ENCODE measurements at regions not wholly inside any gene's neighbourhood (a gene's known extent, or its start where the extent isn't known, plus 50 kb on each side); places are given as distances from the start of the nearest gene placed in this dataset.

DNA sequence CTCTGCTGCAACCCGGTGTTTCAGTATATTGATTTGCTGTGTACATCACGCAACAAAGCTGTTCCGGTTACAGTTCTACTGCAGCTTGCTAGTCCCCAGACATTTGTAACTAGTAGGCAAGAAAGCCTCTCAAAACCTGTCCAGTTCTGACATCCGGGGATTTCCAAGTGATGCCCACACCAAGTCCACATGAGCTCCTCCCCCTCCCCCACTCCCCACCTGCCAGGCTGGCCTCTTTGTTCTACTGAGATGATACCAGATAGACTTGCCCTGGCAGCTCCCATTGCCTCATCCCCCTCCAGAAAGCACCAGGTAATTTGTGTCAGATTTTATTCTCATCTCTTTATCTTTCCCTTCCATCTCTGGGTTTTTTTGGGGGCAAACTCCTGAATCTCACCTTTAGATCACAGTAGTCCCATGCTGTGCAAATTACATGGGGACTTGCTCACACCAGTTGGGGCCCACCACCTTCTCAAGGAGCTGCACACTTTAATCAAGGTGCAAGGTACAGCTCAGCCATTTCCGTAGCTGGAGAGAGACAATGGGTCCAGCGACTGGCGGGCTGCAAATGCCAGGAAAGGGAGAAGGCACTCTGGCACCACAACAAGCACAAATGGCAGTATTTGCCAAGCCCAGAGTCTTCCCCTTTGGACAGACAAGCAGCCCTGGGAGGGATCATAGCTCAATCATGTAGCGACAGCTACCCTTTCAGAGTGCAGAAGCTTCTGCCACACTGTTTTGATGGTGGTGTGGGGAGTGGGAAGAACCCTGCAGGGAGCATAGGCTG, 183.1 kb downstream of the CYLD start:
- POLR2A ChIA-PET: interaction anchor here (0.7 kb wide), 1 partner anchor 145 kb away, joined by 3 read pairs; no protein-coding TSS in a partner anchor
- no peak for TF ChIP-seq EZH2phosphoT487 (IDR thresholded peaks at IDR 0.05; ENCODE audit: borderline replicate concordance, low read depth, low read length)
- TF ChIP-seq, protein P1, sequence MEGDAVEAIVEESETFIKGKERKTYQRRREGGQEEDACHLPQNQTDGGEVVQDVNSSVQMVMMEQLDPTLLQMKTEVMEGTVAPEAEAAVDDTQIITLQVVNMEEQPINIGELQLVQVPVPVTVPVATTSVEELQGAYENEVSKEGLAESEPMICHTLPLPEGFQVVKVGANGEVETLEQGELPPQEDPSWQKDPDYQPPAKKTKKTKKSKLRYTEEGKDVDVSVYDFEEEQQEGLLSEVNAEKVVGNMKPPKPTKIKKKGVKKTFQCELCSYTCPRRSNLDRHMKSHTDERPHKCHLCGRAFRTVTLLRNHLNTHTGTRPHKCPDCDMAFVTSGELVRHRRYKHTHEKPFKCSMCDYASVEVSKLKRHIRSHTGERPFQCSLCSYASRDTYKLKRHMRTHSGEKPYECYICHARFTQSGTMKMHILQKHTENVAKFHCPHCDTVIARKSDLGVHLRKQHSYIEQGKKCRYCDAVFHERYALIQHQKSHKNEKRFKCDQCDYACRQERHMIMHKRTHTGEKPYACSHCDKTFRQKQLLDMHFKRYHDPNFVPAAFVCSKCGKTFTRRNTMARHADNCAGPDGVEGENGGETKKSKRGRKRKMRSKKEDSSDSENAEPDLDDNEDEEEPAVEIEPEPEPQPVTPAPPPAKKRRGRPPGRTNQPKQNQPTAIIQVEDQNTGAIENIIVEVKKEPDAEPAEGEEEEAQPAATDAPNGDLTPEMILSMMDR (conservative IDR thresholded peaks at IDR 0.05; ENCODE audit: low read length): no peak
- no peak overlapping the region for H3K27ac ChIP-seq (ENCODE audit: low read depth, low read length, poor library complexity, severe bottlenecking)
- H2AFZ ChIP-seq (ENCODE audit: low read length): no peak overlapping the region
- no peaks in the 10 kb centered on the region for H3K9me2 ChIP-seq (ENCODE audit: insufficient read depth, low read length)
- no peak overlapping the region for H3K4me2 ChIP-seq (ENCODE audit: low read length)
- intact Hi-C loops (cut with micrococcal nuclease; ENCODE audit: unreplicated experiment): no loop called here
- no peaks in the 10 kb centered on the region for H3K36me3 ChIP-seq (ENCODE audit: insufficient read depth, low read length)
- no peaks in the 10 kb centered on the region for H3K9me3 ChIP-seq (ENCODE audit: low read length)
- no peaks in the 10 kb centered on the region for H3K4me1 ChIP-seq (ENCODE audit: insufficient read depth, low read length, poor library complexity, severe bottlenecking)
- DNase-seq (ENCODE audit: low spot score): no peak
- no peaks in the 10 kb centered on the region for H4K20me1 ChIP-seq (ENCODE audit: insufficient read depth, low read length)
- H3K4me3 ChIP-seq (ENCODE audit: low read depth, low read length, poor library complexity, severe bottlenecking): no peak overlapping the region
- CTCF ChIA-PET (ENCODE audit: unreplicated experiment): no interaction called here
- no peaks in the 10 kb centered on the region for H3K79me2 ChIP-seq (ENCODE audit: insufficient read depth, low read depth, low read length)
- BruUV-seq (replicated peaks): no TSS peak

DNA sequence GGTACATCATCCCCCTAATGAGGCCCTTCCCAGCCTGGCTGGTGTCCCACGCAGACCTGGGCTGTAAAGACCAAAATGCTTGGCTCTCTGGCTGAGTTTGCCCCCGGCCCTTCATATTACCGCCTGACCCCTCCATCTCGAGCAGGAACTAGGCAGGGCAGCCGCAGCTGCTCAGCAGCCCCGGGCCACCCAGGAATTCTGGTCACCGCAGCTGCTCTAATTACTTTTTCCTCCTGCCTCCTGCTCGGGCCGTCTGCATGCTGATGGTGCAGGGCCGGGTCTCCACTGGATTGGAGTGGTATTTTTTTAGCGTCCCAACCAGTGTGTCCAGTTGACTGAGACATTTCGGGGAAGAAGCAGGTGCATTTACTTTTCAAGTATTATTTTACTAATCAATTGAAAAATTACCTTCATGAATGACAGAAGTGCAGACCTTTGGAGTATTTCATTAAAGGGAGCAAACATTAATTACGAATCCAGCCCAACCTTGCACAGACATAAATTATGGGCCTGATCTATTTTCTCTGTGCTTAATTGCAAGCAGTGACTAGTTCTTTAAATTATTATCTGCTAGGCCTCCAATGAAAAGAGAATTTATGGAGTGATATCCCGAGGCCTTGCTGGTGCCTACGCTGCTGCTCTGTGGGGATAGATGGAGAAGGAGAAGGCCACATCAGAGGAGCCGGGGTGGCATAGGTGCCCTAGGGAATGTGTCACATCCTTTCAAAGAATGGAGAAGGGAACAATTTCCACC, 176.2 kb downstream of the CYLD start:
- CTCF ChIA-PET (ENCODE audit: unreplicated experiment): no interaction called here
- Histone ChIP-seq H3K36me3 (ENCODE audit: insufficient read depth, low read length) (no peaks in the 10 kb centered on the region), H3K9me2 (ENCODE audit: insufficient read depth, low read length) (no peaks in the 10 kb centered on the region), H3K4me1 (ENCODE audit: insufficient read depth, low read length, poor library complexity, severe bottlenecking) (no peaks in the 10 kb centered on the region), H4K20me1 (ENCODE audit: insufficient read depth, low read length) (no peaks in the 10 kb centered on the region), H2AFZ (ENCODE audit: low read length) (no peak overlapping the region), H3K79me2 (ENCODE audit: insufficient read depth, low read depth, low read length) (no peaks in the 10 kb centered on the region), H3K4me3 (ENCODE audit: low read depth, low read length, poor library complexity, severe bottlenecking) (no peak overlapping the region), H3K4me2 (ENCODE audit: low read length) (no peak overlapping the region), H3K27ac (ENCODE audit: low read depth, low read length, poor library complexity, severe bottlenecking) (no peak overlapping the region), H3K9me3 (ENCODE audit: low read length) (no peaks in the 10 kb centered on the region)
- no TSS peak for BruUV-seq (replicated peaks)
- no peak for TF ChIP-seq EZH2phosphoT487 (IDR thresholded peaks at IDR 0.05; ENCODE audit: borderline replicate concordance, low read depth, low read length)
- TF ChIP-seq, protein P1 (conservative IDR thresholded peaks at IDR 0.05; ENCODE audit: low read length): no peak
- POLR2A ChIA-PET: no interaction called here
- DNase-seq (ENCODE audit: low spot score): no peak
- intact Hi-C loops (cut with micrococcal nuclease; ENCODE audit: unreplicated experiment): no loop called here

DNA sequence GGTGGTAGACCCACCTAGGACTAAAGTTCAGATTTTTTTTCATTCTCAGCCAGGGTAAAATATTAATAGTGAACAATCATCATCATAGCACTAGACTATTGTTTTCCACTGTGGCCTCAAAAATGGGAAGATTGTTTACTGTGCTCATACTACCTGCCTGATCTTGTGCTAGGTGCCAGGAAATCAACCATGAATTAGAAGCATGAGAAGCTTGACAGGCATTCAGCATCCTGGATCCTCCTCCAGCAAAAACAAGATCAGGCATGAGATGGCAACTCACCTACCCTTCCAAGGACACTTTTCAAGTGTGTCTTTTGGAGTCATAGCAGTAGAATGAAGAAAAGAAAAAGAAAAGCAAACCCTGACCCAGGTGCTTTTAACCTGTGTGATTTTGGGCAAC, 174.2 kb downstream of the CYLD start:
- no peaks in the 10 kb centered on the region for H3K79me2 ChIP-seq (ENCODE audit: insufficient read depth, low read depth, low read length)
- no peaks in the 10 kb centered on the region for H3K9me2 ChIP-seq (ENCODE audit: insufficient read depth, low read length)
- ChIA-PET CTCF (ENCODE audit: unreplicated experiment) (no interaction called here), POLR2A (no interaction called here)
- BruUV-seq (replicated peaks): no TSS peak
- H4K20me1 ChIP-seq (ENCODE audit: insufficient read depth, low read length): no peaks in the 10 kb centered on the region
- H3K9me3 ChIP-seq (ENCODE audit: low read length): no peaks in the 10 kb centered on the region
- H3K4me3 ChIP-seq (ENCODE audit: low read depth, low read length, poor library complexity, severe bottlenecking): no peak overlapping the region
- intact Hi-C loops (cut with micrococcal nuclease; ENCODE audit: unreplicated experiment): no loop called here
- no peak overlapping the region for H3K4me2 ChIP-seq (ENCODE audit: low read length)
- DNase-seq (ENCODE audit: low spot score): no peak
- H3K27ac ChIP-seq (ENCODE audit: low read depth, low read length, poor library complexity, severe bottlenecking): no peak overlapping the region
- TF ChIP-seq, protein P1 (conservative IDR thresholded peaks at IDR 0.05; ENCODE audit: low read length): no peak
- TF ChIP-seq EZH2phosphoT487 (IDR thresholded peaks at IDR 0.05; ENCODE audit: borderline replicate concordance, low read depth, low read length): no peak
- H3K36me3 ChIP-seq (ENCODE audit: insufficient read depth, low read length): no peaks in the 10 kb centered on the region
- no peak overlapping the region for H2AFZ ChIP-seq (ENCODE audit: low read length)
- no peaks in the 10 kb centered on the region for H3K4me1 ChIP-seq (ENCODE audit: insufficient read depth, low read length, poor library complexity, severe bottlenecking)
